ENCODE measurements at regions not wholly inside any gene's neighbourhood (a gene's known extent, or its start where the extent isn't known, plus 50 kb on each side); places are given as distances from the start of the nearest gene placed in this dataset.

DNA sequence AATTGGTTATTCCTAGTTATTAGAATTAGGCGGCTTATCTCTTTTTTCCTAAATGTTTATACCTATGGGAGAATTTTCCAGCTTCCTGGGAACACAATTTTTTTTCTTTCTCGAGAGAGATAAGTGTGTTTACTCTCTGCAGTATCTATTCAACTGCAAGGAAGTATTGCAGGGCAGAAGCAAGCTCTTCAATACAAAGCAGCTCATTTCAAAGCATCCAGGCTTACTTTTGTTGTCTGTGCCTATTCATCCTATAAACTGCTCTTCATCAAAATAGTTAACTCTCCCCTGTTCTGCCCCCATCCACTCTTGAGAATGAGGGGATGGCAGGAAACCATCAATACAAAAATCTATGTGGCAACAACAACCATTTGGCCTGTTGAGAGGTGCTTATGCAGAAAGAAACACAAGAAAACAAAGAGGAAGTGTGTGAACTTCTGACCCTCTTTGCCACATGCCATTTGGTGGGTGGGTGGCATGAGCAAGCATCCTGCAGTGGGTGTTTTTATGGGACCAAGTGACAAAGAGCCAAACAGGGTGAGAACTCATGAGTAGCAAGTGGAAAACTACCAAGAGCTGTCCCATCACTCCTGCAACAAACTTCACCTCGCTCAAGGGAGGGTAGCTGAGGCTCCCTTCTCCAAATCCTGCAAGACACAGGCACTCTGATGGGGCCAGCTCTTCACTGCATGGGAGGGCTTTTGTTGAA is 50.6 kb upstream of the MRPS6 start:
- no peak for DNase-seq (ENCODE audit: low spot score)

- DNase-seq (ENCODE audit: low spot score), result no peak
These were observed 51.7 kb upstream of the MRPS6 start for GRCh38 chr21:34021726-34022125.

- peak; percentile 10 for DNase-seq (ENCODE audit: low spot score)
These were observed 52.3 kb upstream of the MRPS6 start for GRCh38 chr21:34020983-34021553.

DNA sequence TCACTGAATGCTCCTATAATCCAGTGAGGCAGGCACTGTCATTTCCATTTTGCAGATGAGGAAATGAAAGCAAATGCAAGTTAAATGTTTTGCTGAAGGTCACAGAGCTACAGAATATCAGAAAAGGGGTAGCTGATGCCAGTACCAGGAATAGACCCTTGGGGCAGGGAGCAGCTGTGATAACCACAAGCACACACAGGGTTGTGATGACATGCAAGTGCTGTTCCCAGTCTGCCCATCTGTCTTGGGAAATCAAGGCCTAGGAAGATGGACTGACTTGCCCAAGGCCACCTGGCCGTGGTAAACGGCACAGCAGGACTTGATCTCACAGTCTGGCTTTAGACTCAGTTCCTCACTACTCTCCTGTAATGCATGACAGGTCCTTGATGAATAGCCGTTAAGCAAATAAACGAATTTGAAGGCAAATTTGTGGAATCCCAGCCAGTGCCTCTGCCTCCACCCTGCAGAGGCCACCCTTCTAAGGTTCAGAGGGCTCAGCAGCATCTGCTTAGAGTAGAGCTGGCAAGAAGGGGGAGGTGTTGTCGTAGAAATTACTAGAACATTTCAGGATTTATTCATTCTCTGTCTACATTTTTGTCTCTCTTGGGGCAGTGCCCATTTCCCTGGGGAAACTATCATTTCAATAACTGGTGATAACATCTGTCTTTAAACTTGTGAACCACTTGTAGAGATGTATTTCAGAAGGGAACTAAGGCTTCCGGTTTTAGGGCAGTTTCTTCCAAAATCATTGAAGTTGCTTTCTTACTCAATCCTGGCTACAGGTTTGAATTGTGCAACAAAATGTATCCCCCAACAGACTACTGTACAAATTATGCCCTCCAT is 53.2 kb upstream of the MRPS6 start:
- peak; percentile 21 for DNase-seq (ENCODE audit: low spot score)

GRCh38 chr21:34019402-34019801 is 54.0 kb upstream of the MRPS6 start:
- no peak for DNase-seq (ENCODE audit: low spot score)

DNA sequence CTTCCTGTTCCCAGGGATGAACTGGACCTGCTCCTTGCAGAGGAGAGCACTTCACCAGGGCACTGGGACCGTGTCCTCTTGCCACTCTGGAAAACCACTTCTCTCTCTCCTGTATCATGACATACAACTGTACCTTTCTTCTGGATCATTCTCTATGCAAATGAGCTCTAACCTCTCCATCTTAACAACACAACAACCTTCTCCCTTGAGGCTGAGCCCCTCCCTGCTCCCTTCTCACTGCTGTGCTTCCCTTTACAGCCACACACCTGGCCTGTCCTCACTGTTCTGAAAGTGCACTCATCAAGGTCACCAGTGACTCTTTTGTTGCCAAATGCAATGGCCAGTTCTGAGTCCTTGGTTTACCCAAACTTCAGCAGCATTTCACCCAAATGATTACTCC is 54.5 kb upstream of the MRPS6 start:
- no peak for DNase-seq (ENCODE audit: low spot score)

DNA sequence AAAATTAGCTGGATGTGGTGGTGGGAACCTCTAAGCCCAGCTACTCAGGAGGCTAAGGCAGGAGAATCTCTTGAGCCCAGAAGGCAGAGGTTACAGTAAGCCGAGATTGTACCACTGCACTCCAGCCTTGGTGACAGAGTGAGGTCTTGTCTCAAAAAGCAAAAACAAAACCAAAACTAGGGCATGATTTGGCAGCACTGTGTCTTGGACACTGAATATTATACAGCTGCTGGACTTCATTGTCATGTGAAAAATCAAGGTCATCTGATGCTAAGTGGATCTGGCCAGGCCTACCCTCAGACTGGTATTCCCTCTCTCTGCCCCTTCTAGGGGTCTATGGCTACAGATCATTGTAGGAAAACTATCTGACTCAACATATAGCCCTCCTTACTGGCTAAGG is 55.2 kb upstream of the MRPS6 start:
- no peak for DNase-seq (ENCODE audit: low spot score)

GRCh38 chr21:34017039-34017961 is 56.1 kb upstream of the MRPS6 start:
- DNase-seq (ENCODE audit: low spot score), result no peak

GRCh38 chr21:34012640-34013039 is 60.7 kb upstream of the MRPS6 start:
- DNase-seq (ENCODE audit: low spot score), result no peak

DNA sequence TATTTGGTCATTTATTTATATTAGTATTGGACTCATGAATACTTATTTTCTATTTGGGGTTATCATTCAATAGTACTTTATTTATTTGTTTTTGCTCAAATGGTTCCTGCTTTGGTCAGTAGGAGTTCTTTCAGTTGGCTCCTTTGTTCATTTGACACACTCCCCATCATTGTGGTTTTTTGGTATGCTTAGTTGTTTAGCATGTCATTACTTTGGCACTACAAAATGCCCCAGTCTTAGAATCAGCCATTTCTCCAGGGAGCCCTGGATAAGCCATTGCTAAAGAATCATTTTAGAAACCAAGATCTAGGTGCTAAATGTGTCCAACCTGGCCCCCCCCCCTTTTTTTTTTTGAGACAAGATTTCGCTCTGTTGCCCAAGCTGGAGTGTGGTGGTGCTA is 61.7 kb upstream of the MRPS6 start:
- no peak for DNase-seq (ENCODE audit: low spot score)

- DNase-seq (ENCODE audit: low spot score), result no peak
These were observed 64.2 kb upstream of the MRPS6 start for GRCh38 chr21:34009193-34009592.

DNA sequence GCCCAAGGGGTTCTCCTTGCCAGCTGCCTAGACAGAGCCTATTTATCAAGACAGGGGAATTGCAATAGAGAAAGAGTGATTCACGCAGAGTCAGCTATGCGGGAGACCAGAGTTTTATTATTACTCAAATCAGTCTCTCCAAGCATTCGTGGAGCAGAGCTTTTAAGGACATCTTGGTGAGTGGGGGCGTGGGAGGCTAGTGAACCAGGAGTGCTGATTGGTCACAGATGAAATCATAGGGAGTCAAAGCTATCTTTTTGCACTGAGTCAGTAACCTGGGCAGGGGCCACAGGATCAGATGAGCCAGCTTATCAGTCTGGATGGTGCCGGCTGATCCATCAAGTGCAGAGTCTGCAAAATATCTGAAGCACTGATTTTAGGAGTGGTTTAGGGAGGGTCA is 64.8 kb upstream of the MRPS6 start:
- DNase-seq (ENCODE audit: low spot score), result no peak

GRCh38 chr21:34006611-34007168 is 66.7 kb upstream of the MRPS6 start:
- DNase-seq (ENCODE audit: low spot score), result no peak

GRCh38 chr21:34004974-34005373 is 68.4 kb upstream of the MRPS6 start:
- no peak for DNase-seq (ENCODE audit: low spot score)

DNA sequence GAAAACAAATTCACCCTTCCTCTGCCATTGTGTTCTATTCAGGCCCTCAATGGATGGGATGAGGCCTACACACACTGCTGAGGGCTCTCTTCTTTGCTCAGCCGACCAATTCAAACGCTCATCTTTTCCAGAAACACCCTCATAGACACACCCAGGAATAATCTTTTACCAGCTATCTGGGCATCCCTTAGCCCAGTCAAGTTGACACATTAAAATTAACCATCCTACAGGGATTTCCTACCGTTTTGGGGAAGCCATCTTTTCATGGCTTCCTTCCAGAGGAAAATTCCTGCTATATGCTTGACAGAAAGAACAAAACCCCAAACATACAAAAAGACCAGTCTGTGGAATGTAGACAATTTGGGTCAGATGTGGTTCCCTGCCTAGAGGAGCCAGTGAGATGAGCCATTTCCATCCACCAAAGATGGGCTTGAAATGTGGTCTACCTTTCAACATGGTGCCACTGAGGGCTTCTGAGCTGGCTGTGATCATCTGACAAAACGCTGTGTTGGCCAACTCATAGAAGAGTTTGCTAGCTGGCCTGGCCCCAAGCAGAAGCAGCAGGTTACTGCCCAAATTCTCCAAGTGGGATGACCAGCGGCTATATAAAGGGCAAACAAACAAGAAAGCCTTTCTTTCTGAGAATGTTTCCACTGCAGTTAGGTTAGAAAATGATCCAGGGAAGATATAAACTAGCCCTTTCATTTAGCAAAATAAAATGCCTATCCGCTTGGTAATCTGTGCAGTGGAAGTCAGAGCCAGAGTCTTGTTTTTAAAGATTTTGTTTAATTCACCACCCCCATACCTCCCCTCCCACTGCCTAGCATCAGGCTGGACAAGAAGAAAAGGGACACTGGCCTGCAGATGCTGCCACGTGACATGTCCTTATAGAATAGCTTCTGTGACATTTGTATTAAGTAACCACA is 69.1 kb upstream of the MRPS6 start:
- DNase-seq (ENCODE audit: low spot score), result no peak

GRCh38 chr21:34003428-34003827 is 70.0 kb upstream of the MRPS6 start:
- no peak for DNase-seq (ENCODE audit: low spot score)

GRCh38 chr21:34000375-34000774 is 73.0 kb upstream of the MRPS6 start:
- DNase-seq (ENCODE audit: low spot score), result no peak

DNA sequence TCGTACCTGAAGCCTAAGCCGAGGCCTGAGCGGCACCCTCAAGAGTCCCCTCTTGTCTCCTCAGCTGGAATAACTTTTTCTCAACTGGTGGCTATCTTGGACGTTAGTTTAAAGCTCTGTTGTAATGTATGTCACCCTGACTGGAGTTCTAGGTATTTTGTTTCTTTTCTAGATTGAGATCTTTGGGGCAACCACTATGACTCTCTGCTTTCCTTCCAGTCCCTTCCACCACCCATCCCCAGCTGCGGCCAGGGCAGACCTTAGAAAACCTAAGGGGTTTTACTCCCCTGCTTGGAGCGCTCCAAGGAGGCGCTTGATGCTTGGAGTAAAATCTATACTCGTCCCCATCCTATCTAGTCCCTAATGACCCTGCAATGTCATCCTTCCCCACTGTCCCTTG is 74.6 kb upstream of the MRPS6 start:
- no peak for DNase-seq (ENCODE audit: low spot score)

- no peak for DNase-seq (ENCODE audit: low spot score)
These were observed 75.0 kb upstream of the MRPS6 start for GRCh38 chr21:33998402-33998801.

DNA sequence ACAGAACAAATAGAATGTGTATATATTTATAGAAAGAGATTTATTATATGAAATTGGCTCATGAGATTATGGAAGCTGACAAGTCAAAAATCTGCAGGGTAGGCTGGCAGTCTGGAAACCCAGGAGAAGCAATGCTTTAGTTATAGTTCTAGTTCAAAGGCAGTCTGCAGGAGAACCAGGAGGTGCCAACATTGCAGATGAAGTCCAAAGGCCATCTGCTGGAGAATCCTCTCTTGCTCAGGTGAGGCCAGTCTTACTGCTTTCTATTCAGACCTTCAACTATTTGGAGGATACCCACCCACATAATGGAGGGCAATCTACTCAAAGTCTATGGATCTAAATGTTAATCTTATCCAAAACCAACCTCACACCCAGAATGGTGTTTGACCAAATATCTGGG is 75.9 kb upstream of the MRPS6 start:
- no peak for DNase-seq (ENCODE audit: low spot score)
